Right lobe of liver (tissue), 6 donors: ENCODE measurements at regions not wholly inside any gene's neighbourhood (a gene's known extent, or its start where the extent isn't known, plus 50 kb on each side); places are given as distances from the start of the nearest gene placed in this dataset.

ENCODE experiments used
- ATAC-seq, 4 donors: fragments of 200-7000 bp; cut with Tn5 transposase; one replicate each; pipeline ENCODE4 v1.9.1; 2020; ENCODE audit warnings: mild to moderate bottlenecking in 4 of 4, moderate library complexity in 4 of 4
- DNase-seq, 3 donors: peaks; one replicate each; pipeline ENCODE4 v3.0.0-alpha.2; 2020
- H3K27ac ChIP-seq, 3 donors: fragments of 200-600 bp; one replicate each; pipeline ENCODE4 v1.8.0; 2022
- H3K27me3 ChIP-seq, 2 donors: fragments of 200-600 bp; one replicate each; pipeline ENCODE4 v1.8.0; 2022
- H3K36me3 ChIP-seq, 4 donors: fragments of 200-600 bp; sonication (generic) in 1 of 4; one replicate each; pipeline versions ENCODE4 v1.5.1 to v1.8.0; 2017 to 2022; ENCODE audit warnings: control low read depth in 1 of 4
- H3K4me1 ChIP-seq, 4 donors: fragments of 200-600 bp; sonication (generic) in 1 of 4; one replicate each; pipeline versions ENCODE4 v1.5.1 to v1.8.0; 2017 to 2022; ENCODE audit warnings: control low read depth in 1 of 4
- H3K4me3 ChIP-seq, 3 donors: fragments of 200-600 bp; one replicate each; pipeline ENCODE4 v1.8.0; 2022
- H3K9me3 ChIP-seq, 4 donors: fragments of 200-600 bp; sonication (generic) in 1 of 4; one replicate each; pipeline versions ENCODE4 v1.5.1 to v1.8.0; 2017 to 2022; ENCODE audit warnings: control low read depth in 1 of 4
- POLR2A ChIP-seq: fragments of 450-650 bp; IDR thresholded peaks from one replicate; pipeline ENCODE4 v1.6.1; 2017; ENCODE audit warnings: antibody characterized with exemption, mild to moderate bottlenecking
- whole genome bisulfite sequencing: methylation state at CpG from one replicate; pipeline ENCODE4 v1.1.6; 2018; ENCODE audit warnings: low coverage, low lambda C conversion rate; ENCODE audit not compliant: insufficient coverage; ENCODE audit errors: missing lambda C conversion rate; 5-methylcytosine and 5-hydroxymethylcytosine counted together
- intact Hi-C, 2 donors: fragments of 100-400 bp; cut with DNase I; formaldehyde crosslinking; loops; one replicate each; pipeline versions ENCODE4 v1.11.2 to v1.14.1; 2022
- TF ChIP-seq, protein P1 (sequence below), 4 donors: fragments of 200-600 bp in 3 of 4; fragments of 450-650 bp in 1 of 4; IDR thresholded peaks; one replicate each; pipeline versions ENCODE4 v1.5.1 to v1.8.0; 2016 to 2022; ENCODE audit warnings: antibody characterized with exemption in 4 of 4, mild to moderate bottlenecking in 2 of 4
- donor health status: DM: no; HTN: yes; CAD: no.
- donor health status: DM: no; HTN: no; CAD: no.
- donor health status: DM: no; HTN: no; CAD: no.
- donor health status: DM: no; HTN: yes; CAD: no.
- donor health status: DM: no; HTN: yes; CAD: no.

DNA sequence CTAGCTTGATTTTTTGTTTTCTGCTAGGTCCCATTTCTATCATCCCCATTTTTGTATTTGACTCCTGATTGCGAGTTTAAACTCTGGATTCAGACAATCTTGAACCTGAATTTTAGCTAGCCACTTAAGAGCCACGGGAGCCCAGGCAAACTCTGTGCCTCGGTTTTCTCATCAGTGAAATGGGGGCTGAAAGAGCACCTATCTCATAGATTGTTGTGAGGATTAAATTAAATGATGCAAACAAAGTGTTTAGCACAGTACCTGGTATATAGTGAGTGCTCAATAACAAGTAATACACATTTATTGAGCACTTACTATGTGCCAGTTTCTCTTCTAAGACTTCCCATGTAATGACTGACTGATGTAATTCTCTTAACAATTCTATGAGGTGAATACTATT is 158.1 kb upstream of the POU3F1 start:
- TF ChIP-seq POLR2A = no peak
- TF ChIP-seq, protein P1, sequence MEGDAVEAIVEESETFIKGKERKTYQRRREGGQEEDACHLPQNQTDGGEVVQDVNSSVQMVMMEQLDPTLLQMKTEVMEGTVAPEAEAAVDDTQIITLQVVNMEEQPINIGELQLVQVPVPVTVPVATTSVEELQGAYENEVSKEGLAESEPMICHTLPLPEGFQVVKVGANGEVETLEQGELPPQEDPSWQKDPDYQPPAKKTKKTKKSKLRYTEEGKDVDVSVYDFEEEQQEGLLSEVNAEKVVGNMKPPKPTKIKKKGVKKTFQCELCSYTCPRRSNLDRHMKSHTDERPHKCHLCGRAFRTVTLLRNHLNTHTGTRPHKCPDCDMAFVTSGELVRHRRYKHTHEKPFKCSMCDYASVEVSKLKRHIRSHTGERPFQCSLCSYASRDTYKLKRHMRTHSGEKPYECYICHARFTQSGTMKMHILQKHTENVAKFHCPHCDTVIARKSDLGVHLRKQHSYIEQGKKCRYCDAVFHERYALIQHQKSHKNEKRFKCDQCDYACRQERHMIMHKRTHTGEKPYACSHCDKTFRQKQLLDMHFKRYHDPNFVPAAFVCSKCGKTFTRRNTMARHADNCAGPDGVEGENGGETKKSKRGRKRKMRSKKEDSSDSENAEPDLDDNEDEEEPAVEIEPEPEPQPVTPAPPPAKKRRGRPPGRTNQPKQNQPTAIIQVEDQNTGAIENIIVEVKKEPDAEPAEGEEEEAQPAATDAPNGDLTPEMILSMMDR (IDR thresholded peaks at IDR 0.05) = no peak
- Histone ChIP-seq H3K9me3 (no peaks in the 10 kb centered on the region), H3K4me1 (no peaks in the 10 kb centered on the region), H3K4me3 (no peak overlapping the region), H3K36me3 (no peaks in the 10 kb centered on the region), H3K27me3 (no peaks in the 10 kb centered on the region), H3K27ac (no peak overlapping the region)
- ATAC-seq (no peak), DNase-seq (no peak)
- intact Hi-C loops = no loop called here
- WGBS = 71% methylated on average over 3 of the region's 3 CpGs

DNA sequence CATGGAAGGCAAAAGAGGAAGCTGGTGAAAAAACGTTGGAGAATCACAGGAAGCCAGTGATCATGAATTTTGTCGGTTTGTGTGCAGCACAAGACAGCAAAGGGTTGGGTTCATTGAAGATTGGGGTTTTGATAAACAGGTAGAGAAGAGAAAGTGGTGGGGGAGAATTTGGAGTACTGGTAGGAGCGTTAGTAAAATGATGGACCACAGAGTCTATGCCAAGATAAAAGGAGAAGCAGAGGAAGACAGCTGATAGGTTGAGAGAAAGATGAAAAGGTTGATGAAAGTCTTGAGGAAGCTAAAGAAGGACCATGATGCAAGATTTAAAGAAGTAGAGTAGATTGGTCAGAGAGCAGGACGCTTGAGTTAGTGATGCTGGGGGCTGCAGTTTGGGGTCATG is 156.8 kb upstream of the POU3F1 start:
- ATAC-seq (no peak), DNase-seq (no peak)
- Histone ChIP-seq H3K27ac (no peak overlapping the region), H3K4me1 (no peaks in the 10 kb centered on the region), H3K9me3 (no peaks in the 10 kb centered on the region), H3K27me3 (no peaks in the 10 kb centered on the region), H3K4me3 (no peak overlapping the region), H3K36me3 (no peaks in the 10 kb centered on the region)
- WGBS = 23% methylated on average over 4 of the region's 4 CpGs
- TF ChIP-seq POLR2A = no peak
- TF ChIP-seq, protein P1 (IDR thresholded peaks at IDR 0.05) = no peak
- intact Hi-C loops = no loop called here

DNA sequence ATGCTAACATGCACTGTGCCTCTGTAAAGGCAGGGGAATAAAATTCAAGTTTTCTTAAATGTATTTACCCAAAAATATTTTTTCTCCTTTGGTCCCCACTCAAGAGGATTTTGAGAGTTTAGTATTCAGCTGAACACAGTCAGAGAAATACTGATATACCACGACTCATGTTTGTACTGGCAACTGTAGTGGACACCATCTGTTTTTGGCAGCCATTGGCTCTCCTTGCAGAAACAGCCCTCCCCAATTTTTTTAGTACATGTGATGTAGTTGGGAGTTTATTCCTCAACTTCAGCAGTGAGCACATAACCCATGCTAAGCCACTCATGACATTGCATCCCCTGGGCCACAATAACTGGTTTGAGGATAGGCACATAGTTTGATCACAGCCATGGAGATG is 154.8 kb upstream of the POU3F1 start:
- Histone ChIP-seq H3K4me1 (no peaks in the 10 kb centered on the region), H3K9me3 (no peaks in the 10 kb centered on the region), H3K4me3 (no peak overlapping the region), H3K36me3 (no peaks in the 10 kb centered on the region), H3K27ac (no peak overlapping the region), H3K27me3 (no peaks in the 10 kb centered on the region)
- intact Hi-C loops = no loop called here
- WGBS = 42% methylated on average over 1 of the region's 1 CpG
- ATAC-seq = no peak
- DNase-seq = no peak
- TF ChIP-seq, protein P1 (IDR thresholded peaks at IDR 0.05) = no peak
- no peak for TF ChIP-seq POLR2A

DNA sequence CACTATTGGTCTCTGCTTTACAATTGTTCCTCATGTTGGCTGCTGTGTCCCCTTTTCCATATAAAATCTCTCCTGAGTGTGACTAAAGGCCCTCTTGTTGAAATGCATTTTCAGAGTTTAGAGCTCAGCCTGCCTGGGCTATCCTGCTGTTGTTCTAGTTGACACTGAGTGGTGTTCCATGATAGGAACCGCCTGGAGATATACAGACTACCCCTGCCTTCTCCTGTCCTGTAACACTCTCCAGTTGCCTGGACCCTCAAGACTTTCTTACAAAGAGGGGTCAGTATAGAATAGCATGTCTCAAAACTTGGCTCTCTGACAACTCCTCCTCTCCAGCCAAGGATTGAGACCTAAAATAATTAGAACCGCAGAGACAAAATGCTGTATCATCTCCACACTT is 152.0 kb upstream of the POU3F1 start:
- WGBS = 88% methylated on average over 1 of the region's 2 CpGs
- H3K9me3 ChIP-seq = no peaks in the 10 kb centered on the region
- intact Hi-C loops = no loop called here
- ATAC-seq (no peak), DNase-seq (no peak)
- H3K27ac ChIP-seq = no peak overlapping the region
- no peaks in the 10 kb centered on the region for H3K27me3 ChIP-seq
- H3K36me3 ChIP-seq = no peaks in the 10 kb centered on the region
- no peak overlapping the region for H3K4me3 ChIP-seq
- TF ChIP-seq POLR2A = no peak
- TF ChIP-seq, protein P1 (IDR thresholded peaks at IDR 0.05) = no peak
- H3K4me1 ChIP-seq = no peaks in the 10 kb centered on the region

DNA sequence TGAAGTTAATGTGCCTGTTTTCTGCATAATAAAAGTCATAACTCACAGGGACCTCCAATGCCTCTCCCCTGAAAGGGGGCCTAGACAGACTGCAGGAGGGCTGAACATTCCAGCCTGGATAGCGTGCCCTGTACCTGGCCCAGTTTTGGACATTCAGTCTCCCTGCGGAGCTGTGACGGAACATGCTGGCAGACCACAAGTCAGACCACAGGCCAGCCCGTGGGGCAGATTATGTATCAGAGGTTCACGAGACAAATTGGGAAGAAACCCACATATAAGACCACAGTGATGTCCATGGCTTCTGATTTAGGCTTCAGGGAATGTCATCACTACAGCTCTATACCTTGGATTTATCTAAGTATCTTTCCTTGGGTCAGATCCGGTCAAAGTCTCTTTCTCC is 151.5 kb upstream of the POU3F1 start:
- ATAC-seq (no peak), DNase-seq (no peak)
- TF ChIP-seq, protein P1 (IDR thresholded peaks at IDR 0.05) = no peak
- no peak for TF ChIP-seq POLR2A
- no peaks in the 10 kb centered on the region for H3K27me3 ChIP-seq
- no peaks in the 10 kb centered on the region for H3K36me3 ChIP-seq
- no peaks in the 10 kb centered on the region for H3K9me3 ChIP-seq
- no peak overlapping the region for H3K27ac ChIP-seq
- no peaks in the 10 kb centered on the region for H3K4me1 ChIP-seq
- H3K4me3 ChIP-seq = no peak overlapping the region
- 79% methylated on average over 6 of the region's 6 CpGs for WGBS
- intact Hi-C loops = no loop called here
